ENCODE measurements at regions not wholly inside any gene's neighbourhood (a gene's known extent, or its start where the extent isn't known, plus 50 kb on each side); places are given as distances from the start of the nearest gene placed in this dataset.

- DNase-seq (ENCODE audit: low read depth, low spot score) = no peak
- H3K27ac ChIP-seq = no peak overlapping the region
Observed at GRCh38 chr7:125526092-125526491, 596.5 kb upstream of the POT1 start.

GRCh38 chr7:125516194-125516593 lies 586.6 kb upstream of the POT1 start:
- no peak for DNase-seq (ENCODE audit: low read depth, low spot score)

GRCh38 chr7:125512373-125512772 lies 582.7 kb upstream of the POT1 start:
- no peak overlapping the region for H3K27ac ChIP-seq
- no peak for DNase-seq (ENCODE audit: low read depth, low spot score)

More at GRCh38 chr7:125516194-125516593, 586.6 kb upstream of the POT1 start:
- no peak overlapping the region for H3K27ac ChIP-seq

- DNase-seq (ENCODE audit: low read depth, low spot score) = no peak
- H3K27ac ChIP-seq = no peak overlapping the region
Observed at GRCh38 chr7:125511310-125511709, 581.7 kb upstream of the POT1 start.

GRCh38 chr7:125506331-125506730 lies 576.7 kb upstream of the POT1 start:
- no peak for DNase-seq (ENCODE audit: low read depth, low spot score)
- no peak overlapping the region for H3K27ac ChIP-seq

- H3K27ac ChIP-seq = no peak overlapping the region
- DNase-seq (ENCODE audit: low read depth, low spot score) = no peak
Observed at GRCh38 chr7:125504848-125505247, 575.2 kb upstream of the POT1 start.

GRCh38 chr7:125495997-125496396 lies 566.4 kb upstream of the POT1 start:
- DNase-seq (ENCODE audit: low read depth, low spot score) = no peak
- no peak overlapping the region for H3K27ac ChIP-seq

GRCh38 chr7:125492521-125492920 lies 562.9 kb upstream of the POT1 start:
- no peak overlapping the region for H3K27ac ChIP-seq
- no peak for DNase-seq (ENCODE audit: low read depth, low spot score)

- DNase-seq (ENCODE audit: low read depth, low spot score) = no peak
- no peak overlapping the region for H3K27ac ChIP-seq
Observed at GRCh38 chr7:125491137-125491536, 561.5 kb upstream of the POT1 start.

GRCh38 chr7:125490167-125490566 lies 560.5 kb upstream of the POT1 start:
- no peak for DNase-seq (ENCODE audit: low read depth, low spot score)
- H3K27ac ChIP-seq = no peak overlapping the region

GRCh38 chr7:125485223-125485622 lies 555.6 kb upstream of the POT1 start:
- no peak overlapping the region for H3K27ac ChIP-seq
- DNase-seq (ENCODE audit: low read depth, low spot score) = no peak

GRCh38 chr7:125484755-125485154 lies 555.1 kb upstream of the POT1 start:
- no peak for DNase-seq (ENCODE audit: low read depth, low spot score)
- H3K27ac ChIP-seq = no peak overlapping the region

GRCh38 chr7:125481323-125481722 lies 551.7 kb upstream of the POT1 start:
- DNase-seq (ENCODE audit: low read depth, low spot score) = no peak
- no peak overlapping the region for H3K27ac ChIP-seq

GRCh38 chr7:125480762-125481161 lies 551.1 kb upstream of the POT1 start:
- no peak overlapping the region for H3K27ac ChIP-seq
- DNase-seq (ENCODE audit: low read depth, low spot score) = no peak

- no peak overlapping the region for H3K27ac ChIP-seq
- no peak for DNase-seq (ENCODE audit: low read depth, low spot score)
Observed at GRCh38 chr7:125468855-125469174, 539.2 kb upstream of the POT1 start.

GRCh38 chr7:125467996-125468854 lies 538.6 kb upstream of the POT1 start:
- no peak for DNase-seq (ENCODE audit: low read depth, low spot score)
- no peak overlapping the region for H3K27ac ChIP-seq

GRCh38 chr7:125465527-125465926 lies 535.9 kb upstream of the POT1 start:
- DNase-seq (ENCODE audit: low read depth, low spot score) = no peak
- H3K27ac ChIP-seq = no peak overlapping the region

GRCh38 chr7:125462615-125463014 lies 533.0 kb upstream of the POT1 start:
- H3K27ac ChIP-seq = no peak overlapping the region
- no peak for DNase-seq (ENCODE audit: low read depth, low spot score)

GRCh38 chr7:125459038-125459437 lies 529.4 kb upstream of the POT1 start:
- DNase-seq (ENCODE audit: low read depth, low spot score) = no peak

GRCh38 chr7:125450749-125451148 lies 521.1 kb upstream of the POT1 start:
- no peak for DNase-seq (ENCODE audit: low read depth, low spot score)
- H3K27ac ChIP-seq = no peak overlapping the region

More at GRCh38 chr7:125459038-125459437, 529.4 kb upstream of the POT1 start:
- H3K27ac ChIP-seq = no peak overlapping the region

- no peak overlapping the region for H3K27ac ChIP-seq
- no peak for DNase-seq (ENCODE audit: low read depth, low spot score)
Observed at GRCh38 chr7:125445836-125446235, 516.2 kb upstream of the POT1 start.

GRCh38 chr7:125444864-125445263 lies 515.2 kb upstream of the POT1 start:
- DNase-seq (ENCODE audit: low read depth, low spot score) = no peak
- H3K27ac ChIP-seq = no peak overlapping the region

Data from epithelial cell of prostate (primary cell).